Gastrocnemius medialis (tissue), 4 donors: ENCODE measurements at regions not wholly inside any gene's neighbourhood (a gene's known extent, or its start where the extent isn't known, plus 50 kb on each side); places are given as distances from the start of the nearest gene placed in this dataset.

Experiments
- CTCF ChIP-seq, 5 experiments: fragments of 450-650 bp in 3 of 5; fragments of 200-600 bp in 2 of 5; sonication (generic) in 2 of 5; IDR thresholded peaks in 4 of 5; conservative IDR thresholded peaks in 1 of 5; 1 replicate in 4 of 5; 2 replicates in 1 of 5; pipeline ENCODE4 v1.5.1; 2016 to 2019; ENCODE audit warnings: antibody characterized with exemption in 5 of 5, mild to moderate bottlenecking in 3 of 5, moderate library complexity in 3 of 5
- POLR2A ChIP-seq, 2 donors: fragments of 450-650 bp; IDR thresholded peaks; one replicate each; pipeline ENCODE4 v1.6.1; 2017; ENCODE audit warnings: antibody characterized with exemption in 2 of 2, mild to moderate bottlenecking in 2 of 2, moderate library complexity in 2 of 2

GRCh38 chr4:106852426-106852825 lies 183.7 kb downstream of the DKK2 start:
- no peak for TF ChIP-seq CTCF (IDR thresholded peaks at IDR 0.05 in 4 of 5, conservative IDR thresholded peaks at IDR 0.05 in 1 of 5)
- no peak for TF ChIP-seq POLR2A (IDR thresholded peaks at IDR 0.05)
